ENCODE measurements at regions not wholly inside any gene's neighbourhood (a gene's known extent, or its start where the extent isn't known, plus 50 kb on each side); places are given as distances from the start of the nearest gene placed in this dataset.
"Not testable (repeated sequence)": the region's sequence is repeated elsewhere in the genome, so short reads cannot be mapped to it uniquely, and the experiment has no call there.

GRCh38 chr6:6750594-6751265 is 162.2 kb downstream of the LY86 start:
- no peaks in the 10 kb centered on the region for H3K36me3 ChIP-seq (replicated peaks; ENCODE audit: control insufficient read depth, insufficient read depth, low read length)
- H3K27me3 ChIP-seq (ENCODE audit: control insufficient read depth, insufficient read depth, low read length): no peaks in the 10 kb centered on the region
- no peak overlapping the region for H3K4me3 ChIP-seq (ENCODE audit: insufficient read depth, low read depth, low read length)
- no peak for DNase-seq

- no peak for DNase-seq
- H3K4me3 ChIP-seq (ENCODE audit: insufficient read depth, low read depth, low read length): no peak overlapping the region
- H3K27me3 ChIP-seq (ENCODE audit: control insufficient read depth, insufficient read depth, low read length): no peaks in the 10 kb centered on the region
- H3K36me3 ChIP-seq (replicated peaks; ENCODE audit: control insufficient read depth, insufficient read depth, low read length): no peaks in the 10 kb centered on the region
These were observed 162.7 kb downstream of the LY86 start for GRCh38 chr6:6751266-6751596.

GRCh38 chr6:6751619-6752023 is 163.1 kb downstream of the LY86 start:
- Histone ChIP-seq H3K36me3 (replicated peaks; ENCODE audit: control insufficient read depth, insufficient read depth, low read length) (no peaks in the 10 kb centered on the region), H3K27me3 (ENCODE audit: control insufficient read depth, insufficient read depth, low read length) (no peaks in the 10 kb centered on the region), H3K4me3 (ENCODE audit: insufficient read depth, low read depth, low read length) (no peak overlapping the region)
- no peak for DNase-seq

- DNase-seq: no peak
- H3K36me3 ChIP-seq (replicated peaks; ENCODE audit: control insufficient read depth, insufficient read depth, low read length): no peaks in the 10 kb centered on the region
- no peak overlapping the region for H3K4me3 ChIP-seq (ENCODE audit: insufficient read depth, low read depth, low read length)
- H3K27me3 ChIP-seq (ENCODE audit: control insufficient read depth, insufficient read depth, low read length): no peaks in the 10 kb centered on the region
These were observed 163.6 kb downstream of the LY86 start for GRCh38 chr6:6752129-6752528.

GRCh38 chr6:6753301-6753700 is 164.8 kb downstream of the LY86 start:
- no peak for DNase-seq
- no peaks in the 10 kb centered on the region for H3K27me3 ChIP-seq (ENCODE audit: control insufficient read depth, insufficient read depth, low read length)
- H3K36me3 ChIP-seq (replicated peaks; ENCODE audit: control insufficient read depth, insufficient read depth, low read length): no peaks in the 10 kb centered on the region
- H3K4me3 ChIP-seq (ENCODE audit: insufficient read depth, low read depth, low read length): no peak overlapping the region

GRCh38 chr6:6756526-6756925 is 168.0 kb downstream of the LY86 start:
- no peaks in the 10 kb centered on the region for H3K27me3 ChIP-seq (ENCODE audit: control insufficient read depth, insufficient read depth, low read length)
- DNase-seq: no peak
- H3K4me3 ChIP-seq (ENCODE audit: insufficient read depth, low read depth, low read length): no peak overlapping the region
- no peaks in the 10 kb centered on the region for H3K36me3 ChIP-seq (replicated peaks; ENCODE audit: control insufficient read depth, insufficient read depth, low read length)

GRCh38 chr6:6758546-6758914 is 170.0 kb downstream of the LY86 start:
- Histone ChIP-seq H3K4me3 (ENCODE audit: insufficient read depth, low read depth, low read length) (no peak overlapping the region), H3K27me3 (ENCODE audit: control insufficient read depth, insufficient read depth, low read length) (no peaks in the 10 kb centered on the region), H3K36me3 (replicated peaks; ENCODE audit: control insufficient read depth, insufficient read depth, low read length) (no peaks in the 10 kb centered on the region)
- no peak for DNase-seq

GRCh38 chr6:6758915-6759654 is 170.6 kb downstream of the LY86 start:
- peak; percentile 86 for DNase-seq
- Histone ChIP-seq H3K4me3 (ENCODE audit: insufficient read depth, low read depth, low read length) (peak overlapping the region; percentile 21; the same call in 1 of the 2 replicates), H3K36me3 (replicated peaks; ENCODE audit: control insufficient read depth, insufficient read depth, low read length) (no peaks in the 10 kb centered on the region), H3K27me3 (ENCODE audit: control insufficient read depth, insufficient read depth, low read length) (no peaks in the 10 kb centered on the region)

GRCh38 chr6:6760002-6760401 is 171.5 kb downstream of the LY86 start:
- no peak overlapping the region for H3K4me3 ChIP-seq (ENCODE audit: insufficient read depth, low read depth, low read length)
- no peak for DNase-seq
- no peaks in the 10 kb centered on the region for H3K27me3 ChIP-seq (ENCODE audit: control insufficient read depth, insufficient read depth, low read length)
- H3K36me3 ChIP-seq (replicated peaks; ENCODE audit: control insufficient read depth, insufficient read depth, low read length): no peaks in the 10 kb centered on the region

- H3K27me3 ChIP-seq (ENCODE audit: control insufficient read depth, insufficient read depth, low read length): not testable (repeated sequence)
These were observed 174.0 kb downstream of the LY86 start for GRCh38 chr6:6762566-6762965.

GRCh38 chr6:6764764-6765434 is 176.4 kb downstream of the LY86 start:
- Histone ChIP-seq H3K4me3 (ENCODE audit: insufficient read depth, low read depth, low read length) (no peak overlapping the region), H3K27me3 (ENCODE audit: control insufficient read depth, insufficient read depth, low read length) (no peaks in the 10 kb centered on the region), H3K36me3 (replicated peaks; ENCODE audit: control insufficient read depth, insufficient read depth, low read length) (no peaks in the 10 kb centered on the region)
- no peak for DNase-seq

More at GRCh38 chr6:6762566-6762965, 174.0 kb downstream of the LY86 start:
- not testable (repeated sequence) for H3K36me3 ChIP-seq (replicated peaks; ENCODE audit: control insufficient read depth, insufficient read depth, low read length); H3K4me3 ChIP-seq (ENCODE audit: insufficient read depth, low read depth, low read length); DNase-seq

- no peaks in the 10 kb centered on the region for H3K36me3 ChIP-seq (replicated peaks; ENCODE audit: control insufficient read depth, insufficient read depth, low read length)
- H3K27me3 ChIP-seq (ENCODE audit: control insufficient read depth, insufficient read depth, low read length): no peaks in the 10 kb centered on the region
- no peak for DNase-seq
- no peak overlapping the region for H3K4me3 ChIP-seq (ENCODE audit: insufficient read depth, low read depth, low read length)
These were observed 177.8 kb downstream of the LY86 start for GRCh38 chr6:6766230-6766905.

- Histone ChIP-seq H3K4me3 (ENCODE audit: insufficient read depth, low read depth, low read length) (no peak overlapping the region), H3K27me3 (ENCODE audit: control insufficient read depth, insufficient read depth, low read length) (no peaks in the 10 kb centered on the region; the same call in 1 of the 2 replicates), H3K36me3 (replicated peaks; ENCODE audit: control insufficient read depth, insufficient read depth, low read length) (no peaks in the 10 kb centered on the region)
- DNase-seq: no peak
These were observed 180.9 kb downstream of the LY86 start for GRCh38 chr6:6769466-6769865.

- H3K36me3 ChIP-seq (replicated peaks; ENCODE audit: control insufficient read depth, insufficient read depth, low read length): no peaks in the 10 kb centered on the region
- no peak overlapping the region for H3K4me3 ChIP-seq (ENCODE audit: insufficient read depth, low read depth, low read length)
- no peak for DNase-seq
- H3K27me3 ChIP-seq (ENCODE audit: control insufficient read depth, insufficient read depth, low read length): no peaks in the 10 kb centered on the region; the same call in 1 of the 2 replicates
These were observed 182.9 kb downstream of the LY86 start for GRCh38 chr6:6771224-6771945.
